SU-DHL-6 (cell line): ENCODE measurements at regions not wholly inside any gene's neighbourhood (a gene's known extent, or its start where the extent isn't known, plus 50 kb on each side); places are given as distances from the start of the nearest gene placed in this dataset.

ENCODE experiments used
- EZH2phosphoT487 ChIP-seq: fragments of 200-600 bp; sonication (generic), shearing (Covaris generic); conservative IDR thresholded peaks from 2 replicates; pipeline ENCODE4 v1.6.1; 2018; ENCODE audit warnings: mild to moderate bottlenecking, antibody characterized with exemption, low read length, moderate library complexity, mixed read lengths
- TF ChIP-seq, protein P1 (sequence below): fragments of 200-600 bp; sonication (generic); IDR thresholded peaks from one replicate; pipeline ENCODE4 v1.5.1; 2017; ENCODE audit warnings: antibody characterized with exemption, mild to moderate bottlenecking, low read length, moderate library complexity; ENCODE audit not compliant: insufficient read depth, poor library complexity, severe bottlenecking

DNA sequence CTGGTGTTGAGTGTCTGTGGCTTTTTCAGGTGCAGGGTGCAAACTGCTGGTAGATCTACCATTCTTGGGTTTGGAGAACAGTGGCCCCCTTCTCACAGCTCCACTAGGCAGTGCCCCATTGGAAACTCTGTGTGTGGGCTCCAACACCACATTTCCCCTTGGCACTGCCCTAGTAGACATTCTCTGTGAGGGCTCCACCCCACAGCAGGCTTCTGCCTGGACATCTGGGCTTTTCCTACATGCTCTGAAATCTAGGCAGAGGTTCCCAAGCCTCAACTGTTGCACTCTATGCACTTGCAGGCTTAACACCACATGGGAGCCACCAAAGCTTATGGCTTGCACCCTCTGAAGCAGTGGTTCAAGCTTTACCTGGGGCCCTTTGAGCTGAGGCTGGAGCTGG is 80.9 kb downstream of the BARX1 start:
- TF ChIP-seq, protein P1, sequence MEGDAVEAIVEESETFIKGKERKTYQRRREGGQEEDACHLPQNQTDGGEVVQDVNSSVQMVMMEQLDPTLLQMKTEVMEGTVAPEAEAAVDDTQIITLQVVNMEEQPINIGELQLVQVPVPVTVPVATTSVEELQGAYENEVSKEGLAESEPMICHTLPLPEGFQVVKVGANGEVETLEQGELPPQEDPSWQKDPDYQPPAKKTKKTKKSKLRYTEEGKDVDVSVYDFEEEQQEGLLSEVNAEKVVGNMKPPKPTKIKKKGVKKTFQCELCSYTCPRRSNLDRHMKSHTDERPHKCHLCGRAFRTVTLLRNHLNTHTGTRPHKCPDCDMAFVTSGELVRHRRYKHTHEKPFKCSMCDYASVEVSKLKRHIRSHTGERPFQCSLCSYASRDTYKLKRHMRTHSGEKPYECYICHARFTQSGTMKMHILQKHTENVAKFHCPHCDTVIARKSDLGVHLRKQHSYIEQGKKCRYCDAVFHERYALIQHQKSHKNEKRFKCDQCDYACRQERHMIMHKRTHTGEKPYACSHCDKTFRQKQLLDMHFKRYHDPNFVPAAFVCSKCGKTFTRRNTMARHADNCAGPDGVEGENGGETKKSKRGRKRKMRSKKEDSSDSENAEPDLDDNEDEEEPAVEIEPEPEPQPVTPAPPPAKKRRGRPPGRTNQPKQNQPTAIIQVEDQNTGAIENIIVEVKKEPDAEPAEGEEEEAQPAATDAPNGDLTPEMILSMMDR = no peak
- no peak for TF ChIP-seq EZH2phosphoT487
